NCI-H1436 (cell line): ENCODE measurements at regions not wholly inside any gene's neighbourhood (a gene's known extent, or its start where the extent isn't known, plus 50 kb on each side); places are given as distances from the start of the nearest gene placed in this dataset.

Experiments used
- DNase-seq: peaks from one replicate; lab custom pipeline; 2025; lab: John Stamatoyannopoulos, UW

DNA sequence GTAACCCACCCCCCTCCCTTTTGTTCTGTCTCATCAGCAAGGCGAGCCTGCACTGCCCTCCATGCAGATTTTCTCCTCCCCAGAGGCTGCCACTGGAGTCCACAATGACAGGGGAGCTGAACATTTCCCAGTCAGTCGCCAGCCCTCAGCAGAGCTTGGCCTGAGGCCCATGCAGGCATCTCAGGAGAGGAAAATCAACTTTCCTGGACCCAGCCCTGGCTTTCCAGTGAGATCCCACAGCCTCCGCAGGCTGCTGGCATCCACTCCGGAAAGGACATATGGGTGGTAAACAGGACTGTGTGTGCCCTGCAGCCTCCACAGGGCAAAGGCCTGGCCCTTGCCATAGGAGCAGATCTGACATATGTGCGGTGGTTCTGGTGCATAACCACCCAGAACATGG, 253.8 kb downstream of the TNS1 start:
- no peak for DNase-seq

DNA sequence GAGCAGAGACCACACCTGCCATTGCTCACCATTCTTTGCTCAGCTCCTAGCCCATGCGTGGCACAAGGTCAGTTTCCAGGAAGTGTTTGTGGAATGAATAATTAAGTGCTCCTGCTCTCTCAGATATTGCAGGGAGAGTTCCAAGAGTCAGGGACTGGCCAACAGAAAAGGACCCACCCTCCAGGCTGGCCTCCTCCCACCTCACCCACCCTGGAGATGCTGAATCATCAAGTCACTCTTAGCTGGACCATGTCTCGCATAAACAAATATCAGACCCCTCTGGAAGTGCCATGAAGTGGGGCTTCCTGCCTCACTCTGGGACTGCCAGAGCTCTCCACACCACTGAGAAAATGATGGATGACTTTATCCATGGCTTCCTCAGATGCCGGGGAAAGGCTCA, 256.0 kb downstream of the TNS1 start:
- DNase-seq, result no peak

DNA sequence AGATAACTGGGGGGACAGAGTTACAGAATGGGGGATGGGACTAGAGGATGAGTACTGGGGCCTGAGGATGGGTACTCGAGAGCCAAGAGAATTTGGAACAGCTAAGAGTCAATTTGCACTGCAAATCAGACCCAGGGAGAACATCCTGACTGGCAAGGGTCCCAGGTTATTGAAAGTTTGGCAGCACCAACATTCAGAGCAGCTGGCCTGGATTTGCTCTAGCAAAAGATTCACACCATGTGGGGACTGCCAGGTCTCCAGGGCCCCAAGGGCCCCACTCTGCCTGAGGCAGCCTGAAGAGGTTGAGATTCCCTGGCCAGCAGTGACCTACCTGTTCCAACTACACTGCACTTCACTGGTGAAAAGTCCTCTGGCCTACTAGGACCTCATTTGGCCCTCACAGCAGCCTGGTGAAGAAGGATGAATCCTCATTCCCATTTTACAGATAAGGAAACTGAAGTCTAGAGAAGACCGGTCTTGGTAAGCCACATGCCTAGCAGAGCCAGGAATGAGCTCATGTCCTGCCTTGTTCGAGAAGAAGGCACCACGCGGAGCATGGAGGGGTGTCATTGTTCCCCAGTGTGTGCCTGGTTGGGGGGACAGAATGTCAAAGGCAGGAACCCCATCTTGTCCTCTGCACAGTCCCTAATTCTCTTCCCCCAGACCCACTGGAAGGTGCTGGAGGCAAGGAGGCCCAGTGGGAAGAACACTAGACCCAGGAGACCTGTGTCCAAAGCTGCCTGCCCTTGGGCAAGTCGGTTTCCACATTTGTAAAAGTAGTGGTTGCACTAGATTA, 258.6 kb downstream of the TNS1 start:
- DNase-seq, result no peak

DNA sequence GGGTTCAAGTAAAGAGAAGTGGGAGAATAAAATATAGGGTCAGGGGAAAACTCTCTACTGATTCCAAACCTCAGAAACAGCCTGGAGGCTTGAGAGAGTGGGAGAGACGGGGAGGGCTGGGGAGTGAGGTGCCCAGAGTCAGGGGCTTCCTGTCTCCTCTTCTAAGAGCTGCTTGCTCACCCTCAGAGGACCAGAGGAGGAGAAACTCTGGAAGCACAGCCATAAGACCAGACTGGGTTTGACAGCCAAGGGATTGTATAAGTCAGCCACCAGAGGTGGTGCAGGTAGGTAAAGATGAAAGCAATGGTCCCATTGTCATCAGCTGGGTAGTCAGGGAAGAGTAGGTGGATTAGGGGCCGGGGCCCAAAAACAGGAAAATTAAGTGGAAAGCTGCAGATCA, 259.4 kb downstream of the TNS1 start:
- no peak for DNase-seq

DNA sequence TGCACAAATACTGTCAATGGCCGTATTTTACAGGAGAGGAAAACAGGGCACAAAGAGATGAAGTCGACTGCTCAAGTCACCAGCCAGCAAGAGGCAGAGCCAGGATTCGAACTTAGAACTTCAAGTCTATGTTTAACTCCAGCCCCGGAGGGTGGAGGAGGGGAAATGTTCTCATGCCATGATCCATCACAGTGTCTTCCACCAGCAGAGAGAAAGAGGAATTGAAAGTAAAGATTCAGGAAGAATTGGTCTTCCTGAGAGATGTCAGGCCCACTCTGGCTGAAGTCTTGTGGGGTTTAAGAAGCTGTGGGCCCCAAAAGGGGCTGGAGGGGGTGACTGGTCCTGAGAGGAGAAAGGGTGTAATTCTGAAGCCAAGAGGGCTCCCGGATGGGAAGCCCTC, 260.0 kb downstream of the TNS1 start:
- no peak for DNase-seq

DNA sequence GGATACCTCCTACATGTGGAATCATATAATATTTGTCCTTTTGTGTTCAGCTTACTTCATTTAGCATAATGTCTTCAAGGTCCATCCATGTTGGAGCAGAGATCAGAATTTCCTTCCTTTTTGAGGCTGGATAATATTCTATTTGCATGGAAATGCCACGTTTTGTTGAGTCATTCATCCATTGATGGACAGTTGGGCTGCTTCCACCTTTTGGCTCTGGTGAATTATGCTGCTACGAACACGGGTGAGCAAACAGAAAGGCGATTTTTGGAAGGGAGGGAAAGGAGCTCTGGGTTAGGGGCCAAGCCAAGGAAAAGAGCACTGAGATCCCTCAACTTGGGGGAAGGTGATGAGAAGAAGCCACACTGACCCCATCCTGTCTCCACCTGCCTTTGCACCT, 260.5 kb downstream of the TNS1 start:
- DNase-seq, result no peak

DNA sequence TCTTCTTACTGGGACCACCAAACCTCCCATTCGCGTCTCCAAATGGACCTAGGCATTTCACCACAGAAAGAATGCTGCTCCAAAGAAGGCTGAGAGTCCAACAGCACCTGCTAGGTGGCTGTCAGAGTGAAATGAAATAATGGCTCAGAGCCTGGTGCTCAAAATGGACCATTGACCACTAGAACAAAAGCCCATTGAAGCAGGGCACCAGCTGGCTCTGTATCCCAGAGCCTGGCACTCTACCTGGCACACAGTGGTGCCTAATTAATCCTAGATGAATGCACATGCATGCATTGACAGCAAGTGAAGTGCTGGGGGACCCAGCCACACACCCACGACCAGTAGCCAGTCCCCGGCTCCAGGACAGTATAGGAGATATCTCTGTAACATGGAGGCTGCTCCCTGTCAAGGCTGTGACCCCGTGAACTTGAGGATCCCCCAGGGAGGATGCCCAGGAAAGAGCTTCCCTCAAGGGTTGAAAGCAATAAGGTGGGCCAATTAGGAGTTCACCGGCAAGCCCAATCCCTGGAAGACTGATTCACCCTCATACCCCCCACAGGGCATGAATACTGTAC, 261.3 kb downstream of the TNS1 start:
- DNase-seq, result no peak

DNA sequence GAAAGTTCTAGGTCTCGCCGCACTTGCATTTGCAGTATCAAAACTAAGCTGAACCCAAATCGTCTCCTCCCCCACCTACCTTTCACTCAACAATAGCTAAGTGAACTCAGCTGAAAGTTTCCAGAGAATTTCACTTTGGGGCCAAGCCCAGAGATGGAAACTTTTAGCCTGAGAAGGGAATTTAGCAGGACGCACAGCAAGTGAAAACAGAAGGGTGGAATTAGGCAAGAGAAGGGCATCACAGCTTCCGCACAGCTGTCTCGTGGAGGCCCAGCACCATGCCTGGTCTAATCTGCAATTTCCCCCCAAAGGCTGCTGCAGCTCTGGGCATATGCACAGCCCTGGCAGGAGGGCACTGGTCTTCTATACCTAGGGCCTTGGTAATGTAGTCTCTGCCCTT, 262.0 kb downstream of the TNS1 start:
- no peak for DNase-seq

DNA sequence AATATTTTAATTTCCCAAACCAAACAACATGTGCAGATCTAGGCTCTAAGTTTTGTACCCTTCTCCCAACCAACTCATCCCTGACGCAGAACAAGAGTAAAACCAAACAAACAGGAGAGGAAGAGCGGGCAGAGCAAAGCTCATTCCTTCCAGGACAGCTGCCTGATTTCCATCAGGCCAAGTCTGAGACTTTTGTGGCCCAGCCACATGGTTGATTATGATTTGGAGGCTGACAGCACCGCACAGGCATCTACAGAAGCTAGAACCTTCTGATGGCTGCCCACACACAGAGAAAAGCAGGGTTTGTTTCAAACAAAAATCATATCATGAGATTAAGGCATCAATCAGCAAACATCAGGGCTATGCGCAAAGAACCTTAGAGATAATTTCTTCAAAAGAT, 262.6 kb downstream of the TNS1 start:
- DNase-seq, result no peak

DNA sequence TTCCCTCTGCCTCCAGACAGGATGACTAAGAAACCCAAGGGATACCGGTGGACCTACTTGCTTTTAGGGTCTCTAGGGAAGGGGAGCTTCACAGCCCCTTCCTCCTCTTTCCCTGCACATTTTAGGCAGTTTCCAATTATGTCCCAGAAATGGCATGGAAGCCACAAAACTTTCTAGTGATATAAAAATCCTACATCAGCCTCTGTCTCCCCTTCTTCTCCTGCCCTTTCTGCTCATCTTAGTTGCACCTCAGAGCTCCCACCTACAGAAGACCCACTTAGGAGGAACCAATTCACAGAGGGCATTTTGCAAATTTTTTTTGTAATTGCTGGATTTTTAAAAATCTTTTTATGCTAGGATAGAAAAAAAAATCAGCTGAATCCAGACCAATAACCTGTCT, 263.1 kb downstream of the TNS1 start:
- DNase-seq, result no peak

DNA sequence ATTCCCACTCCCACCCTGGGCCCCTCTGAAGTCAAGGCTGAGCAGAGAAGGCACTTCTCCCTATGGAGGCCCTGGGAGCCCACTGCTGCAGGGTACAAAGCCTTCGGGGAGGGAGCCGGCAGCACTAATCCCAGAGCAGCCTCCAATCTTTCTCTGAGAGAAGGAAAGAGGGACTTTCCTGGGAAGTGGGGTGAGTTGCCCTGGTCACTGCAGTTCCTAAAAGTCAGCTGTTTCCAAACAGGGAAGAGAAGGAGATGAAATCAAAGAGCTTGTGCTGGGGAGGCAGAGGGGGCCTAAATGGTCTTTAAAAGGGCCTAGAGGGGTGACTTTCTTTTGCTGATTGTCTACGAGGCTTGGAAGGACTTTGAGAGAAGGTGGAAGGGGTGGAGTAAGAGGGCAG, 264.7 kb downstream of the TNS1 start:
- no peak for DNase-seq

DNA sequence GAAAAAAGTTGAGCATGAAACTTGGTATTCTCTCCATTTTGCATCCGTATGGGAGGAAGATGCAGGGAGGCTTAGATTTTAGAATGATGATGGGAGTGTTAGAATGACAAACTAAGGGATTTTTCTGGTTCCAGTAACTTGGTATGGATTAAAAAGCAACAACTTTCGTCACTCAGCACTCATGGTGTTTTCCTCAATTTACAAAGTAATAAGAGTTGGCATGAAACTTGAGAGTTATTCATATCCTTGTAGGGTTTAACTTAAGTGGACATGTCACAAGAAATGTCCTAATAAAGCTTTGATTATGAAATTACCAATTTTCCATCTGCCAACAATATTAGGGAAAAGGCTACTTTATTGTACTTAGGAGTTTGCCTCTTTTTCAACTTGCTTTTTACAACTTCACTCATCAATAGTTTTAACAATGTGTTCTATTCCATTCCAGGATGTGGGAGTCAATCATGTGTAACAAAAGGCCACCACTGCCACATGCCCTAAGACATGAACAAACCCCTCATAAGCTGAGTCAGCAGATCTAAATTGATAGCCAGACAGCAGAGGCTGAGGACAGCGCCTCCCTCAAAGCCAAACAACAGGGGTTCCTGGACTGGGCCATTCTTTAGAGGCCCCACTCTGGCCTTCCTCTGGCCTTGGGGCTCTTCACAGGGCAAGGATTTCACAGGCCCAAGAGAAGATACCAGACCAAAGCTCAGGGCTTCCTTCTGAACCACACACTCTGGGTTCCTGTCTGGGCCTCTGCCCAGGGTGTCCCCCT, 265.8 kb downstream of the TNS1 start:
- DNase-seq, result no peak

DNA sequence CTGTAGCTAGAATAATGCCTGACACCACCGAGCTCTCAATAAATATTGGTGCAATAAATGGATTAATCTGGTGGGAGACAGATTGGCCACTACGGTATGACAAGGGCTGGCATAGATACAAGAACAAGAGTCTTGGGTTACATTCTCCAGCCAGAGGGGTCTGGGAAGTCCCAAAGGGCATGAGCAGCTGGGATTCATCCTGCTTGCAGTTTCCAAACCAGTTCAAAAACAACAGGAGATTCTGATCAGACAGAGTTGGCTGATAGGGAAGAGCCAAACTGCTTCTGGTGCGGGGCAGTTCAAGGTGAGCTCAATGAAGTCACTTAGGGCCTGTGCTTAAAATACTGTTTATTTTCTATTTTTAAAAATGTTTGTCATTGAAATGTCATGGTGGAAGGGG, 266.9 kb downstream of the TNS1 start:
- DNase-seq, result no peak

DNA sequence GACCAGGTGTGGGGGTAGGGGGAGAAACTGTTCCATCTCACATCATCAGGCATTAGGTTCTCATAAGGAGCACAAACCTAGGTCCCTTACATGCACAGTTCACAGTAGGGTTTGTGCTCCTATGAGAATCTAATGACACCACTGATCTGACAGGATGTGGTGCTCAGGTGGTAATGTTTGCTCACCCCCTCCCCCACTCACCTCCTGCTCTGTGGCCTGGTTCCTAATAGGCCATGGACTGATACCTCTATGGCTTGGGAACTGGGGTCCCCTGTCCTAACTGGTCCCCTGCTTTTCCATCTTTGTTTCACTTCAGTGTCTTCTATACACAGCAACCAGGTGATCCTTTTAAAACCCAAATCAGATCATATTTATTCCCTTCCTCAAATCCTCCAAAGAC, 267.8 kb downstream of the TNS1 start:
- DNase-seq, result no peak

DNA sequence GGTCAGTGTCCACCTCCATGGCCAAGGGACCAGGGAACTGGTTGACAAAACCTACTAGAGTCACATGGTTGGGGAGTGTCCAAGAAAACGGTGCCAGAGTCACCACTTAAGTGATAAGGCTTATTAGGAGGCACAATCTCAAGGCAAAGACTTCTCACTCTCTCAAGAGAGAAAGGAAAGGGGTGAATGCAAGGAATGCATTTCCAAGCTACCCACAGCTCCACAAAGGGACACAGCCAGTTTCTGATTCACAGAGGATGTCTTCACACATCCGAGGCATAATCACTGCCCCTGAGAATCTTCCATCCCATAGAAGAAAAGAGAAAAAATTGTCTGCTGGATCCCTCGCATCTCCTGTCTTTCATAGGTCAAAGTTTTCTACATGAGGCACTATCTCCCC, 269.3 kb downstream of the TNS1 start:
- no peak for DNase-seq

DNA sequence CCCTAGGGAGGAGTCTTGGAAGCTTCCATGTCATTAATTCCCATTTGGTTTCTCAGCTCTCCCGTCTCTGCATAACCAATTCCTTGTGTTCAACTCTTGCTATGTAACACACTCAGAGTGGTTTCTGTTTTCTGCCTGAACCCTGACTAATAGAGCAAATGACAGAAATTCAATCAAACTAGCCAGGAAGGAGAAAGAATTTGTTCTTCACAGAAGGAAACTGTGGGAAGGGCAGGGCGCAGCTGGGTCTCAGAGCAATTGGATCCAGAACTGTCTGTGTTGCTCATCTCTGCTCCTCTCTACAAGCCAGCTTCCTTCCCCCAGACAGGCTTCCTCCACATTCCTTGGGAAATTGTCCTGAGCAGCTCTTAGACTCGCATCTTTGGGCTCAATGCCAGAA, 269.8 kb downstream of the TNS1 start:
- DNase-seq, result no peak

DNA sequence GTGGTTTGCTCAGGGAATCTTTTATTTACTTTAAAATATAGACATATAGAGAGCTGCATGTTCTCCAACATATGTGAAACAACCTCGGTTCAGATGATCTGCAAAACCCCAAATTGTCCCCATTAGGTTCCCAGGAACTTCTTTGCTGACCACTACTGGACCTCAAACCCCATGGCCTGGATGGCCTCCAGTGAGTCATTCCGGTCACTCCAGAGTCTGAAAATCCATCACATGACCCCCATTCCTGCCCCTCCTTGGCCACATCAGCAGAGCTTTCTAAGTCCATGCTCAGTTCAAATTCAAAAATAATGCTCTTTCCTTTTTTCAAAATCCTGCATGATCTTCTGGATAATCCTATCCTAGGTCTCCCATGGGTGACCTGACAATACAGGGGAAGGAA, 271.0 kb downstream of the TNS1 start:
- DNase-seq, result no peak

DNA sequence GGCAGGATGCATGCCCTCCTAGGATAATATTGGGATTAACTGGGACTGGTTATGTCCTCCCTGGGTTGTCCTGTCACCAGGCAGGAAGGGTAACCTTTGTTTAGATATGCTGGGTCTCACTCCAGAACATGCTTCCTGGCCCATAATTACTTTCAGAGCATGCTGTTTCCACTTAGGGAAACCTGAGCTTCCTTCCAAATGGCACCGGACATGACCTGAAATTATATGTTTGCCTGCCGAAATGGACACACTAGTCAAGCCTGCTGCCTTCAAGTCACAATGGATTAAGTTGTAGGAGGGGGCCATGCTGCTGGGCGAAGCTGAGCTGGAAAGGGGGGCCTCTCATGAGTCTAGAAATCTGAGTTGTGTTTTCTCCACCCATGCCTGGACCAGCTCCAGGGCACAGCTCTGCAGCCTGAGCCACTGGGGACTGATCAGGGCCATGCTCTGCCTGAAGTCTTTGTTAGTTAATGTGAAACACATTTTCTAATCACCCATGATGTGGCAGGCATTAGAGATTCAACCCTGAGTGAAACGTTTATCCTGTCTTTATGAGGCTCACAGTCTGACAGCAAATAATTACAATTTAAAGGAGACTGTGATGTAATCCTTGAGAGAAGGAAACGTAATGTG, 273.3 kb downstream of the TNS1 start:
- DNase-seq, result peak; percentile 74

DNA sequence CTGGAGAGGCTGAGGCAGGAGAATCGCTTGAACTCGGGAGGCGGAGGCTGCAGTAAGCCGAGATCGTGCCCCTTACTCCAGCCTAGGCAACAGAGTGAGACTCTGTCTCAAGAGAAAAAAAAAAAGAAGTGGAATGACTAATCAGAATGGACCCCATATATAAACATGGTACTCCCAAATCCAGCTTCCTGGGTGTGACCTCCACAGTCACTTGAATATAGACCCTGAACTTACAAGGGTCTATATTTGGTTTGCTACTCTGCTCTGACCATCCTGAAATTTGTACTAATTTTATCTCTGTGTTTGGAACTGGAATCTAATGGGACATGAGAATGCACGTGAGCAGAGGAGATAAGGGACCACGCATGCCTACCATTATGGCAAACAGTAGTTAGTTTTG, 275.0 kb downstream of the TNS1 start:
- no peak for DNase-seq

DNA sequence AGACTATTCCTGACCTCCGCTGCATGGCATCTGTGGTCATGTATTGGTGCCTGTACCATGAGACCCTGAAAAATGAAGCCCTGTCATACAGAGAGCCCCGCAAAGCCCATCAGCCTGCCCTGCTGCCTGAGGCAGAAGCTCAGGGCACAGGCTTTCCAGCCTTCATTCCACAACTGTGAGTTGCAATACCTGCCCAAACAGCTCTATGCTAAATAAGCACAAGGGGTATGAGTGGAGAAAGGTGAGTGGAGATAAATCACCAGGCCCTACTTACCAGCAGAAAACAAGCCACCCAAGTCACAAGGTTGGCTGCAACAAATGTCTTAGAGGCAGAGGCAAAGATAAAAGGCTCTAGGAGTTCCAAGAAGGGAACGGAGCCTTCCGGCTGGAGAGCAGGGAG, 277.4 kb downstream of the TNS1 start:
- no peak for DNase-seq

DNA sequence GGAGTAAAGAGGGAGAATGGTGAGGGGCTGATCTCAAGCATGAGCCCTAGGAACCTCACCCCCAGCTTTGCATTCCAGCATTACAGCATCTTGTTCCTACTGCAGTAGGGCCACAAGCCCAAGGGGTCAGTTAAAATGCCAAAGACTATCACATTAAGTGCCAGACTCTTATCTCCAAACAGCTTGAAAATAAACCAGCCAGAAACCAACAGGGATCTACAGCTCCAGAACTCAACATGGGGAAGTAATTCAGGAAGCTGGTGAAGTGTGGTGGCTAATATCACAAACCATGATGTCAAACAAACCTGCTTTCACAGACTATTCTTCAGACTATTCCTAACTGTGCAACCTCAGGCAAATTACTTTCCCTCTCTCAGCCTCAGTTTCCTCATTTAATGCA, 278.3 kb downstream of the TNS1 start:
- DNase-seq, result no peak

DNA sequence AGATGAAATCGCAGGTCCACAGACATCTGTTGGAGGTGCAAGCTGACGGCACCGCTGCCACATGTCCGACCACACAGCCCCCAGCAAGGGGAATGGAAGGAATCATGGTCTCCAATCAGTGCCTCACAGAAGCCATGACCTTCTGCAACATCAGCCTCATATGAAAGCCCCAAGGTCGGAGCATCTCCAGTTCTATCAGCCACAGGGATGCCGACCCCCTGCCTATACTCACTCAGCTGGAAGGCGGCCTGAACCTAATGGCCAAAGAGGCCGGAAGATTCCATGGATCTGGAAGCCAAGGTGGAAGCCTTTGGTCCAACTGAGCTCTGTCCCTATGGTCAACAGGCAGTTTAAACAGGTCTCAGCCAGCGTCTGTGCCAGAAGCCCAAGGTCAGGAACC, 278.8 kb downstream of the TNS1 start:
- no peak for DNase-seq

DNA sequence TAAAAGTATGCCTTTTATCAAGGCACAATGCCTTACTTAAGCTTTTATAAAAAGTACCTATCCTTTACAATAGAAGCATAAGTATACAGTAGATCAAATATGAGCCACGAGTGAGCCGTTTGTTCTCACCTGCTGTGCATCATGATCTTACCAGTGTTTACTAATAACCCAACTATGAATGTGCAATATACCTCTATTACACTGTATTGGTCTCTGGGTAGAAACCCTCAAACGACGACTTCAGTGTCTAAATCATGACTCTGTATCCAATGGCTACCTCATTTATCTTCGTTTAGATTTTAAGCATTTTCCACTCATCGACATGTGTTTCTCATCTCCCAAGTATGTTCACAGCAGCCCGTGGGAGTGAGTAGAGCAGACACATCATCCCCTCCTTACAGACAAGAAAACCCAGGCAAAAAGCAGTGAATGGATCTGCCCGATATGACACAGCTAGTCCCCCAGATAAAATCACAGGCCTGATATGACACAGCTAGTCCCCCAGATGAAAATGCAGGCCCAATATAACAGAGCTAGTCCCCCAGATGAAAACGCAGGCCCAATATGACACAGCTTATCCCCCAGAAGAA, 279.8 kb downstream of the TNS1 start:
- no peak for DNase-seq
